Activated CD4-positive, CD25-positive, alpha-beta regulatory T cell (primary cell): ENCODE measurements at regions not wholly inside any gene's neighbourhood (a gene's known extent, or its start where the extent isn't known, plus 50 kb on each side); places are given as distances from the start of the nearest gene placed in this dataset.
"Not testable (repeated sequence)": the region's sequence is repeated elsewhere in the genome, so short reads cannot be mapped to it uniquely, and the experiment has no call there.

Experiments
- DNase-seq, 4 experiments: peaks; one replicate each; lab custom pipeline; 2025; lab: John Stamatoyannopoulos, UW

GRCh38 chr16:52104993-52105392, 441.9 kb downstream of the TOX3 start:
- DNase-seq = not testable (repeated sequence)

- no peak for DNase-seq
Observed at GRCh38 chr16:52103791-52104190, 443.2 kb downstream of the TOX3 start.

GRCh38 chr16:52101246-52101645, 445.7 kb downstream of the TOX3 start:
- no peak for DNase-seq

GRCh38 chr16:52099382-52099781, 447.6 kb downstream of the TOX3 start:
- DNase-seq = no peak

GRCh38 chr16:52095471-52095870, 451.5 kb downstream of the TOX3 start:
- DNase-seq = no peak

- DNase-seq = no peak
Observed at GRCh38 chr16:52092126-52092525, 454.8 kb downstream of the TOX3 start.

GRCh38 chr16:52090080-52090479, 456.9 kb downstream of the TOX3 start:
- no peak for DNase-seq

- no peak for DNase-seq
Observed at GRCh38 chr16:52089476-52089875, 457.5 kb downstream of the TOX3 start.

GRCh38 chr16:52086901-52087300, 460.0 kb downstream of the TOX3 start:
- DNase-seq = no peak

GRCh38 chr16:52078716-52079655, 468.0 kb downstream of the TOX3 start:
- no peak for DNase-seq

- no peak for DNase-seq
Observed at GRCh38 chr16:52077607-52078006, 469.3 kb downstream of the TOX3 start.

GRCh38 chr16:52076801-52077201, 470.1 kb downstream of the TOX3 start:
- no peak for DNase-seq

GRCh38 chr16:52076332-52076731, 470.6 kb downstream of the TOX3 start:
- no peak for DNase-seq

- DNase-seq = no peak
Observed at GRCh38 chr16:52074133-52074532, 472.8 kb downstream of the TOX3 start.

GRCh38 chr16:52073024-52073423, 473.9 kb downstream of the TOX3 start:
- no peak for DNase-seq

GRCh38 chr16:52071101-52071500, 475.8 kb downstream of the TOX3 start:
- DNase-seq = no peak

GRCh38 chr16:52070341-52071057, 476.4 kb downstream of the TOX3 start:
- no peak for DNase-seq

GRCh38 chr16:52069866-52070265, 477.1 kb downstream of the TOX3 start:
- DNase-seq = no peak

- DNase-seq = no peak
Observed at GRCh38 chr16:52068447-52069074, 478.4 kb downstream of the TOX3 start.

GRCh38 chr16:52066962-52067361, 480.0 kb downstream of the TOX3 start:
- no peak for DNase-seq

- no peak for DNase-seq
Observed at GRCh38 chr16:52056259-52056658, 490.7 kb downstream of the TOX3 start.

- no peak for DNase-seq
Observed at GRCh38 chr16:52055381-52055780, 491.6 kb downstream of the TOX3 start.

GRCh38 chr16:52054326-52054725, 492.6 kb downstream of the TOX3 start:
- DNase-seq = no peak
